HG03159 (cell line): ENCODE measurements at regions not wholly inside any gene's neighbourhood (a gene's known extent, or its start where the extent isn't known, plus 50 kb on each side); places are given as distances from the start of the nearest gene placed in this dataset.
A peak's percentile ranks its signal among the peaks of the same experiment; 100 is the strongest.
"Not testable (repeated sequence)": the region's sequence is repeated elsewhere in the genome, so short reads cannot be mapped to it uniquely, and the experiment has no call there.

Source experiments
- ATAC-seq: cut with Tn5 transposase; IDR thresholded peaks from one replicate; pipeline ENCODE4 v1.9.1; 2021; ENCODE audit warnings: mild to moderate bottlenecking, moderate library complexity; ENCODE audit not compliant: unreplicated experiment

DNA sequence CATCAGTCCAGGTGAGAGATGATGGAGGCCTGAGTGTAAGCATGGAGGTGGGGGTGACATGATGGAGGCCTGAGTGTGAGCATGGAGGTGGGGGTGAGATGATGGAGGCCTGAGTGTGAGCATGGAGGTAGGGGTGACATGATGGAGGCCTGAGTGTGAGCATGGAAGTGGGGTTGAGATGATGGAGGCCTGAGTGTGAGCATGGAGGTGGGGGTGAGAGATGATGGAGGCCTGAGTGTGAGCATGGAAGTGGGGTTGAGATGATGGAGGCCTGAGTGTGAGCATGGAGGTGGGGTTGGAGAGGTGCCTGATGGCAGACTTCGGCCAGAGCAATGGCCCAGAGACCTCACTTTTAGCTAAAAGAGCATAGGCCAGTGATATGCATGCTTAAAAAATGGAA, 269.9 kb upstream of the PLPP4 start:
- ATAC-seq, result not testable (repeated sequence)

DNA sequence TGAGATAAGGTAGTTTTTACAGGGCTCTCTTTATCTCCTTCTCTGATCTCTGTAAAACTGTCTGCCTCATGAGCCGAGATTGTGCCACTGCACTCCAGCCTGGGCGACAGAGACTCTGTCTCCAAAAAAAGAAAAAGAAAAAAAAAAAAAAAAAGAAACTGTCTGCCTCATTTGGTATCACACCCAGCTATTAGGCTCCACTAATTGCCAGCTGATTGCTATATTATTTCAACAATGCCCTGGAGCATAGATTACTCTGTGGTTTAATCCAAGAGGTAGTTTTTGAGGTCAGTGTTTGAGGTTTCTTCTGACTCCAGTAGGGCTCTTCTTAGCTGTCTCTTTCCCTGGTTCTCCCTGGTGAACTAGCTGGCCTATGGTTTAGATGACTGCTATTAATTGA, 268.1 kb upstream of the PLPP4 start:
- no peak for ATAC-seq

DNA sequence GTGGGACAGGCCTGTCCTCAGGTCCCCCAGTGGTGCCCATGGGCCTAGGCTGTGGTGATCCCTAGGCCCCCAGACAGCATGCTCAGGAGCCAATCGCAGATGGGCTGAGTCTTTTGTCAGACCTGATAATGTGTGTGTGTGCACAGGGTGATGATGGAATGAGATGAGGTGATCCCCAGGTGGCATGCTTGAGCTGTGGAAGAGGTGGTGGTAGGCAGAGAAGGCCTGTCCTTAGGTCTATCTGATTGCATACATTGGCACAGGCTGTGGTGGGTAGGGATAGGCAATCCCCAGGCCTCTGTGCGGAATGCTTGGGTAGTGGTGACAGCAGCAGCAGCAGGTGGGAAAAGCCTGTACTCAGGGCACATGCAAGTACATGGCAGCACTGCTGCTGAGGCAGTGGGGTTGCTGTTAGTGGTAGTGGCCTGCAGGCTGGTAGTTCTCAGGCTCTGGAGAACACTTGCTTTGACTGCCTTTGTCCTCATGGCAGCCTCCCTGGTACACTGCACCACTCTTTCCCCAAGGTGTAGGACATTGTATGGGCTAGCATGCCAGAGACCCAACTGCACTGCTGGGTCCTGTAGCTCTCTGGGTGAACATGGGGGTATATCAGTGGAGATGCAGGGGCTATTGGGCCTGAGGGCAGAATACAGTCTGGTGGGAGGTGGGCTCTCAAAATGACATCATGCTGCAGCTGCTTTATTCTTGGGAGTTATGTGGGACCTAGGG, 260.9 kb upstream of the PLPP4 start:
- ATAC-seq, result no peak

DNA sequence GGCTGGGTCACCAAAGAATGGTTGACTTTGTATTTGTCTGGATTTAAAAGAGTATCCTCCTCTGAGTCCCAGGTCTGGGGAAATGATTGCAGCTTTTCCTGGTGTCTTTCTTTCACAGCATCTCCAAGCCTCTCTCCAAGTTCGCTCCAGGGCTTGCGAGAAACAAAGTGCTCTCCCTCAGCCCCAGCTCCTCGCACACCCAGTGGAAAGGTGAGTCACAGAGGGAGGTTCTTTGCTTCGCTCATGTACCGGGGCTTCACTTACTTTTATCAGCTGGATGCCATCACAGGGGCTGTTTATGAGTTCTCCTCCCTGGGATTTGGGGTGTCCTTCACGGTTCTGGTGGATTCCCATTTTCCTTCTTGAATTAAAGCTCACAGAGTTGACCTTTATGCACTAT, 252.2 kb upstream of the PLPP4 start:
- ATAC-seq, result no peak

DNA sequence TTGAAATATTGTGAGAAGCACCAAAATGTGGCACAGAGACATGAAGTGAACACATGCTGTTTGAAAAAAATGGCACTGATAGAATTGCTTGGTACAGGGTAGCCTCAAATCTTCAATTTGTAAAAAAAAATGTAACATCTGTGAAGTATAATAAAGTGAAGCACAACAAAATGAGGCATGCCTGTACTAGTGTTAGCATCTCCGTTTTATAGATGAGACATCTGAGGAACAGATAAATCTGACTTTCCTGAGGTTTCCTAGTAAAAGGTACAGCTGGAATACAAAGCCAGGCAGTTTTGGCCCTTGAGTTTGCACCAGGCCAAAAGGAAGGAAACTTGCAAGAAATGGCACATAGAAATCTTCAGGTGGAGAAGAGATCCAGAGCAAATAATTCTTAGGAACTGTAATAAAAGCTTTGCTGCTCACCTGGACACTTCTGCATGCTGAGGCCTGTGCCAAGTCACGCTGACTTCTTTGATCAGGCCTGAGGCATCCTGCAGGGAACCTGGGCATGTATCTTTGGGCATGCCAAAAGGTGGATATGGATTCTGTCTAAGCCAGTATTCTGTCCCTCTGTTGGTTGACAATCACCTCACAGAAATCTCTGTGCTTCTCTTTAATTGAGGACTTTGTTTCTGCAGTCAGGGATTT, 251.5 kb upstream of the PLPP4 start:
- no peak for ATAC-seq

DNA sequence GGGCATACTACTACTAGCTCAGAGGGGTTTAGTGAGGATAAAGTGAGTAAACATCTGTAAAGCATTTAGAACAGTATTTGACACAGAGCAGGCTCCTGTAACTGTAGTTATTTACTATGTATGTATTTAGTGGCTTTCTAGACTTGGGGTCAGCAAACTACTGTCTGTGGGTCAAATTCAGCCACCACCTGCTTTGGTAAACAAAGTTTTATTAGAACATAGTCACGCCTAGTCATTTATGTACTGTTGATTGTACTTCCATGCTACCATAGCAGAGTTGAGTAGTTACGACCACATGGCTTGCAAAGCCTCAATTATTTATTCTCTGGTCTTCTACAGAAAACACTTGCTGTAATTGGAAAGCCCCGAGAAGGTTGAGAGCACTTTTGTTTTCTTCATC, 248.5 kb upstream of the PLPP4 start:
- no peak for ATAC-seq

DNA sequence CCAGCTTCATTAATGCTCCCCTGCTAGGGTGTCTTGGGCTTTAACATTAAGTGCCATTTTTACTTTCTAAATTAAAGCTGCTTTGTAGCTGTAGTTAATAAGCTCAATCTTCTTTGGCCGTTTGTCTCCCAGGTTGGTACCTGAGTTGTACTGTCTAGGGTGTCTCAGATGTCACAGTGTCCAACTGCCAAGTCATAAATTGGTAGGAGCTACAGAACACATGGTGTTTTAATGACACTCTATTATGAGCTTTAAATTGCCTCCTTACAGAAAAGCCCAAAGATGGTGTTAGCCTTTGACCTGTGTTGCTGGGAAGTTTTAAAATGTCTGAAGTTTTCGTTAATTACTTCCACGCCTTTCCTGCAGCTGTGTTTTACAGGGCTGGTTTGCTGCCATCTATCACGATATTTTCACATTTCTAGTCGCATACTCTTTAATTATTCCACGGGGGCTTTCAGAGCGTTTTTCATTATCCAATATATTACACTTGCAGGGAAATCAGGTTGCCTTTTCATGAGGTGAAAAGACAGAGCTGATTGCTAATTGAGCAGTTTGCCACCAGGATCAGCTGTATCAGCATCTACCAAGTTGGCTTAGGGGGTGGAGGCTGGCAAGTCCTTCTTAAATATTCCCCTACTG, 247.8 kb upstream of the PLPP4 start:
- no peak for ATAC-seq

DNA sequence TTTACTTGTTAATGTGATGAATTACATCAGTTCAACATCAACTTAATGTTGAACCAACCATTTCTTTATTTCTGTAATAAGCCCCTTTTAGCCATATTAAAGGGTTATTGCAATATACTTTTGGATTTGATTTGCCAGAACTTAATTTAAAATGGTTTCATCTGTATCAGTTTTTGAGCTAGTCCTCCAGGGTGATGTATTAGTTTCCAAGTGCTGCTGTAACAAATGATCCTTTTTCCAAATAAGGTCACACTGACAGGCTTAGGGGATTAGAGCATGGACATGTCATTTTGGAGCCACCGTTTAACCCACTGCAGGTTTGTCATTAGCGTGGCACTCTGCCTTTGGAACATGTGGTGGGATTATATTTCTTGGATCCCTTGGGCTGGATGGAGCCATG, 244.8 kb upstream of the PLPP4 start:
- no peak for ATAC-seq

DNA sequence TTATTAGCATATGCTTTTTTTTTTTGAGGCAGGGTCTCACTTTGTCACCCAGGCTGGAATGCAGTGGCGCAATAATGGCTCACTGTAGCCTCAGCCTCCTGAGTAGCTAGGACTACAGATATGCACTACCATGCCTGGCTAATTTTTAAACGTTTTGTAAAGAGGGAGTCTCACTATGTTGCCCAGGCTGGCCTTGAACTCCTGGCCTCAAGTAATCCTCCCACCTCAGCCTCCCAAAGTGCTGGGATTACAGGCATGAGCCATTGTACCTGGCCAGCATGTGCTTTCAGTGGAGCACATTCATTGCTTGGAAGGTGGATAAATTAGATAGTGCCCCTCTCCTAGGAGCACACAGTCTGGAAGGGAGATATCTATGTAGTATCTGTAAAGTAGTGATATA, 243.7 kb upstream of the PLPP4 start:
- not testable (repeated sequence) for ATAC-seq

DNA sequence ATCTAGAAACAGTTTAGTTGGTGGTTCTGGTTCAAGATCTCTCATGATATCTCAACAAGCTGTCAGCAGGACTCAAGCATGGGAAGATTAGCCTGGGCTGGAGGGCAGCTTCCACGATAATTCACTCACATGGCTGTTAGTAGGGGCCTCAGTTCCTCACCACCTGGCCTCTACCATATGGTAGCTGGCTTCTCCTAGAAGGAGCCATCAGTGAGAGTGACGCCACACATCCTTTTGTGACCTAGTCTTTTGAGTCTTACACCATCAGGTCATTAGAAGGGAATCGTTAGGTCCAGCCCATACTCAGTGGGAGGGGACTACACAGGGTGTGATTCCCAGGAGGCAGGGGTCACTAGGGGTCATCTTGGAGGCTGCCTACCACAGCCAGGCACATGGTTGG, 239.3 kb upstream of the PLPP4 start:
- no peak for ATAC-seq

DNA sequence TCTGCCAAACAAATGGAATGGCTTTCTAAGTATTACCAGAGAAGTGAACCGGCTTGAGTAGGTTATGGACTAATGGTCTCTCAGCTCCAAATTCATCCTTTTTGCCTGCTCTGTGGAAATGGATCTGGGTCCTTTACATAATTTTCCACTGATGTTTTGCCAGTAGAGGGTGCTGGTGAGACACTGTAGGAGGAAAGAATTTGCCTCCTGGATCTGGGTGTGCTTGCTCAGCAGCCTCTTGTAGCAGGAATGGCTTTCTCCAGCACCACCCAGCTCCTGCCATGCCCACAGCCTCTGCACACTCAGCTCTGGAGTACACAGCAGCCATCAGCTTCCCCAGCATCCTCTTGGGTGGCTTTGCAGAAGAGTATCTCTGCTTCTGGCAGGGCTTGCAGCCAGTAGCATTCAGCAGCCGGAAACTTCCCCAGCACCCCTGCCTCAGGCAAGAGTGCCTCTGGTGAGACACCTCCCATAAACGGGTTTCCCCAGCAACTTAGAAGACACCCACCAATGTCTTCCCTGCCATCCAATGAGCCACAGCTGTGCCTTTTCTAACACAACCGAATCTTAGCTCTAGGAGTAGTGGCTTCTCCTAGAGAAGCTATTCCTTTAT, 235.0 kb upstream of the PLPP4 start:
- ATAC-seq, result peak; percentile 60

DNA sequence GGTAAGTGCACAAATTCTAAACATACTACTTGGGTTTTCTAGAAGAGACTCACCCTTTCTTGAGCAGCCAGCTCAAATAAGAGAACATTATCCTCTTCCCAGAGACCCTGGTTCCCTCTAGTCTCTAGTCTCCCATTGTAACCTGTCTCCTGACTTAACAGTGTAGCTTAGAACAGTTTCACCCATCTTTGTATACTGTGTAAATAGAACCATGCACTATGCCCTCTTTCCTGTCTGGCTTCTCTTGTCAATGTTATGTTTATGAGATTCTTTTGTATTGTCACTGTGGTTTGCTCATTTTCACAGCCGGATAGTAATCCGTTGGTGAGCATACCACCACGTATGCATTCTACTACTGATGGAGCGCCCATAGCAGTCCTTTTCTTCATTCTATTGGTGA, 227.4 kb upstream of the PLPP4 start:
- ATAC-seq, result no peak

DNA sequence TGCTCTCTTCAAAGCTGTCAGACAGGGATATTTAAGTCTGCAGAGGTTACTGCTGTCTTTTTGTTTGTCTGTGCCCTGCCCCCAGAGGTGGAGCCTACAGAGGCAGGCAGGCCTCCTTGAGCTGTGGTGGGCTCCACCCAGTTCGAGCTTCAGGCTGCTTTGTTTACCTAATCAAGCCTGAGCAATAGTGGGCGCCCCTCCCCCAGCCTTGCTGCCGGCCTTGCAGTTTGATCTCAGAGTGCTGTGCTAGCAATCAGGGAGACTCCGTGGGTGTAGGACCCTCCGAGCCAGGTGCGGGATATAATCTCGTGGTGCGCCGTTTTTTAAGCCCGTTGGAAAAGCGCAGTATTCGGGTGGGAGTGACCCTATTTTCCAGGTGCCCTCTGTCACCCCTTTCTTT, 217.3 kb upstream of the PLPP4 start:
- not testable (repeated sequence) for ATAC-seq

DNA sequence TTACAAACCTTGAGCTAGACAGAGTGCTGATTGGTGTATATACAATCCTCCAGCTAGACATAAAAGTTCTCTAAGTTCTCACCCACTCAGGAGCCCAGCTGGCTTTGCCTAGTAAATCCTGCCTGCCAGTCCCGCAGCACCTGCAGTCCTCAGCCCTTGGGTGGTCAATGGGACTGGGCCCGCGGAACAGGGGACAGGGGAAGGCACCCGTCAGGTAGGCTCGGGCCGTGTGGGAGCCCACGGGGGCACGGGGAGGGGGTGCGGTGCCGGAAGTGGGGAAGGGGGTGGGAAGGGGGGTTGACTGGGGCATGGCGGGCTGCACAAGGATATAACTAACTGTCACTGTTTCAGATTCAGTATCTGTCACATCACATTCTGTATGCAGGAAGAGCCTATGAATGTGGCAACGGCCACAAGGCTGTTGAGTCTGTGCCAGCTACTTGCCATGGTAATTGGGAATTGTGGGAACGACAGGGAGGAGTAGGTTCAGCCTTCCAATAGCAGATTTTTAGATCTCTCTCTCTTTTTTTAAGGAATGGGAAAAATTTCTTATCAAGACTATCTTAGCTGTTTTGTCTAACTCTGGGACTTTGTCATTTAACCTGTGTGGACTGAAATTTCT, 205.1 kb upstream of the PLPP4 start:
- no peak for ATAC-seq

DNA sequence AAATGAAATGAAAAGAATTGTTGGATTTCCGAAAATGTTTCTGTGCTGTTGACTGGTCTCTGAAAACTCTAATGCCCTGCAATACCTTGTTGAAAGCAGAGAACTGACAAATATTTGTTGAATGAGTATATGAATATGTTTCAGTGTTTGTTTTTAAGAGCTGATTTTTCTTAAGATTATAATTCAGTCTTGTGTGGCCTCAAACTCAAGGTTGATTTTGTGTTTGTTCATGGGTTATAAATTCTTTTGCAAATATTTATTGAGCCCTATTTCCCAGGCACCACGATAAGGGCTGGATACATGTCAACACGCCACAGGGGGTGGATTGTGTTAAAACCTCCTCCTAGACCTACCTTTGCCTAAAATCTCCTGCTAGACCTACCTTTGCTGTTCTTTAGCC, 203.9 kb upstream of the PLPP4 start:
- no peak for ATAC-seq

DNA sequence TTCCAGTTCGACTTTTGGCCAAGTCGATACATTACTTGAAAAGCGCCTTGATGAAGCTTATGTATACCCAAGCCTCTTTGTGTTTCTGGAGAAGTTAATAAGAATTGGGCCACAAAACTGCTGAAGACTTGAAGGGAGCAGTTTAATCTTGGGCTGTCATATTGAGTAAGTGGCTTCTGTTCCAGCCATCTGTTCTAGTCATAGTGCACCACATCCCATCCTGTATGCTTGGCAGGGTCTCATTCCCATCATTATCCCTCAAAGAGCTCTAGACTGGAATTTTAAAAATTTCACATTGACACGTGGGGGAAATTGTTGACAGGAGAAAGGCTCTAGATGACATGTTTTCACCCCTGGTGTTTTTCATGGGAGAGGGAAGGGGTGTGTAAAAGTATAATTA, 196.6 kb upstream of the PLPP4 start:
- ATAC-seq, result no peak

DNA sequence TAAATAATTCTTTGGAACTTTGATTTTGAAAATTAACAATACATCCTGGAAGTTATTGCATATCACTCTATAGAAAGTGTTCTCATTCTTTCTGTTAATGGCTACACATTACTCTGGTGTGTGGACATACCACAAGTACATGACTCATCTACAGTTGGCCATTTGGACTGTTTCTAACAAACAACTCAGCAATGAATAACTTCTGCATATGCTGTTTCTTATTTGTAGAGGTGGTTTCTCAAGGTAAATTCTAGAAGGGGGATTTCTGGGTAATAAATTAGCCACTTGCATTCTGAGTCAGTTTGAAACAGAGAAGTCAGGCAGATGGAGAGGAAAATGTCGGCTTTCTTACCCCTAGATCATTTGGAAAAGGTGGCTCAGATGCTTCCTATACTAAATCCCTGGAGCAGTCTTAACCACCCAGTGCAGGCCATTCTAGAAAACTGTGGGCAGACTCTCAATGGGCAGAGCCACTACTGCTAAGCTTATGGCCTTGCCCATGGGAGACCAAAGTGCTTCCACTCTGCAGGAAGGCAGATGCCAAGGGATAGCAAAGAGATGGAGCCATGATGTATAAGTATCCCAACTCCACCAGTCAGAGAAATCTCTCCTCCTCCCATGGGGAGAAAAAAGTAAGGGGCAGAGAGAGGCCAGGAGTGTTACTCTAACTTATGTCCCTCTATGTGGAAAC, 194.0 kb upstream of the PLPP4 start:
- no peak for ATAC-seq

DNA sequence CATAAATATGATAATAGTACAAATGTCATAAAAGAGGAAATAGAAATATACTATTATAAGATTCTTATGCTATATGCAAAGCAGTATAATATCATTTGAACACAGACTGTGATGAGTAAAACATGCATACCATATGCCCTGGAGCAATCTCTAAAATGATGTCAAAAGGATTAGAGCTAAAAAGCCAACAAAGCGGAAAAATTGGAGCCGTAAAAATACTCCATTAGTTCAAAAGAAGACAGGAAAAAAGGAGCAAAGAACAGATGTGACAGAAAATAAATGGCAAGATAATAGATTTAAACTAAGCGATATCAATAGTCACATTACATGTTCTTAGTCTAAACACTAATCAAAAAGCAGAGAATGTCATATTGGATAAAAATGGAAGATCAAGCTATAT, 191.0 kb upstream of the PLPP4 start:
- no peak for ATAC-seq

DNA sequence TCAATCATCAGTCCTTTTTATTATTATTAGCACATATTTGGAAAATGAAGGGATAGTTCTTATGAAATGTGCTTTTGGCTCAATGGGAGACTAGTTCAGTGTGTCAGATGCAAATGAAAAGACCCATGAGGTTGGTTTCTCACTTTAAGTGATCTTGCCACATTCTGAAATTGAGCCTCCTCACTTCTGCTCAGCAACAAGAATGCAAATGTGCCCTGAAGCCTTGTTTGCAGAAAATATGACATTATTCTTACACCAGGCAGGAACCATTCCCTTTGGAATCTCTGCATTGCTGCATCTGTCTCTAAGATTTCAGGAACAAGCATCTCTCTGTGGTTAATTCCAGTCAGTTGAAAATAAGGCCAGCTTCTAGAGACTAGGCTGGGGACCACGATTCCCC, 186.1 kb upstream of the PLPP4 start:
- no peak for ATAC-seq

DNA sequence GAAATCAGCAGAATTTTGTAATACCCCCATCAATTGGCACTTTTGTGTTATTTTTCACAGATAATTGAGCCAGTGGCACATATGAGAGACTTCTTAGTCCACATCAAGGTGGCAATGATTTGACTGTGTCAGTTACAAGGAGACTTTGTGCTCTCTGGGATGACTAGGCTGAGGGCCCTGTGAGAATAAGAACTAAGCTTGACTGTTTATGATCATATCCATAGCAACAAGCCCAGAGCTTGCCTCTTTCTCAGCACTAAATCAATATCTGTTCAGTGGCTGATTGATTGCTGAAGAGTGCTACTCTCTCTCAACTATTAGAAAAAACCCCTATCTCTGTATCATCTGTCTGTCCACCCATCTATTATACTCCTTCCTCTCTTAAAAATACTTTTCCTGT, 185.3 kb upstream of the PLPP4 start:
- no peak for ATAC-seq

DNA sequence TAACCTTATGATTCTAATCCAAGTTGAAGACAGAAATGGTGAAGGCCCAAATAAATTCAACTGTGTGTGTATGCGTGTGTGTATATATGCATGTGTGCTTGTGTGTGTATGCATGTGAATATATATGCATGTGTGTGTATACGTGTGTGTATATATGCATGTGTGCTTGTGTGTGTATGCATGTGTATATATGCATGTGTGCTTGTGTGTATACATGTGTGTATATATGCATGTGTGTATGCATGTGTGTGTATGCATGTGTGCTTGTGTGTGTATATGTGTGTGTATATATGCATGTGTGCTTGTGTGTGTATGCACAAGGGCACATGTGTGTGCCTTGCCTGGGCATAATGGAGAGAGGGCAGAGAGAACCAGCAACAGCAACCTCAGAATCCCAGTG, 184.7 kb upstream of the PLPP4 start:
- no peak for ATAC-seq
